Naive thymus-derived CD8-positive, alpha-beta T cell (primary cell): ENCODE measurements at regions not wholly inside any gene's neighbourhood (a gene's known extent, or its start where the extent isn't known, plus 50 kb on each side); places are given as distances from the start of the nearest gene placed in this dataset.
"Not testable (repeated sequence)": the region's sequence is repeated elsewhere in the genome, so short reads cannot be mapped to it uniquely, and the experiment has no call there.

Experiments used
- ATAC-seq, 2 donors: fragments of 150-1000 bp; cut with Tn5 transposase in 1 of 2; sonication (Bioruptor Pico), chemical (Tn5 transposase) in 1 of 2; 1 replicate in 1 of 2; 2 replicates in 1 of 2; pipeline ENCODE4 v1.10.0; 2021; ENCODE audit warnings: mild to moderate bottlenecking in 2 of 2, moderate library complexity in 2 of 2
- POLR2A ChIA-PET: fragments of 350-600 bp; sonication (Branson Sonifier 250); formaldehyde crosslinking; loops from one replicate; lab custom pipeline; 2021; ENCODE audit warnings: antibody characterized with exemption; lab: Charles Lee
- DNase-seq, 10 donors: peaks; one replicate each; pipeline versions ENCODE4 v3.0.0 to v3.0.0-alpha.2; 2020 to 2022
- H3K27ac Mint-ChIP-seq, 10 donors: one replicate each; pipeline ENCODE4 v1.8.0; 2020 to 2022; ENCODE audit warnings: mild to moderate bottlenecking in 10 of 10, mixed read lengths in 10 of 10, moderate library complexity in 4 of 10, inconsistent platforms in 1 of 10
- H3K27me3 Mint-ChIP-seq, 5 donors: one replicate each; pipeline ENCODE4 v1.8.0; 2021 to 2022; ENCODE audit warnings: mixed read lengths in 5 of 5
- H3K36me3 Mint-ChIP-seq, 3 donors: one replicate each; pipeline ENCODE4 v1.8.0; 2020 to 2022; ENCODE audit warnings: mixed read lengths in 3 of 3, mild to moderate bottlenecking in 2 of 3, inconsistent platforms in 1 of 3
- H3K4me1 Mint-ChIP-seq, 4 donors: one replicate each; pipeline ENCODE4 v1.8.0; 2021 to 2022; ENCODE audit warnings: mixed read lengths in 4 of 4
- H3K4me3 Mint-ChIP-seq, 10 donors: one replicate each; pipeline ENCODE4 v1.8.0; 2020 to 2022; ENCODE audit warnings: mild to moderate bottlenecking in 10 of 10, mixed read lengths in 10 of 10, moderate library complexity in 6 of 10, inconsistent platforms in 1 of 10
- H3K9me3 Mint-ChIP-seq, 9 donors: one replicate each; pipeline ENCODE4 v1.8.0; 2020 to 2022; ENCODE audit warnings: mixed read lengths in 9 of 9, mild to moderate bottlenecking in 3 of 9, inconsistent platforms in 1 of 9, moderate library complexity in 1 of 9

DNA sequence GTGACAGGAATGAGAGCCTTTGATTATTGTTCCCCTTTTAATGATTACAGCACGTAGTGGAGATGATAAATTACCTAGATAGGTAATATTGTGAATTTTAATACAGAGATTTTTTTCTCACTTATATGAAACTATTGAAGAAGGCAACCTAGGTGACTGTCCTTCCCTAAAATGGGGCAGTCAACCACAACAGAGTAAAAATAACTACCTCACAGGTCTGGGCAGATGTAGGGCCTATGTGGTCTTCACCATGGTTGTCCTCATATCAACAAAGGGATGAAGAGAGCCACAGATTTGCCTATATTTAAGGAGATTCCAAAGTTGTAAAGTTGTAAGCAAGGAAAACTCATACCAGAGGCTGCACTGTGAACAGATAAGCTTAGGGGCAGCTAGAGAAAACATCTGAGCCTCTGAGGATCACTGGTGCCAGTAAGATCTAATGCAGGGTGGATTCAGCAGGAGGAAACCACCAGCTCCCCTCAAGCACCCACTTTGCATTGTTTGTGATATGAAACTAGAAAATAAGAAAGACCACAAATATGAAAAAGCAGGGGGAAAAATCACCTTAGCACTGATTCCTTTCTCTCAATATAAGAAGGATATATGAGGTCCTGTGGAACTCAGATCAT is 547.9 kb upstream of the GALNTL6 start:
- Mint-ChIP-seq H3K9me3 (peaks cover 0 to 18% (median 10%) of the 10 kb centered on the region in 9 donors), H3K4me3 (no peak overlapping the region), H3K4me1 (no peaks in the 10 kb centered on the region), H3K27ac (no peak overlapping the region), H3K27me3 (no peaks in the 10 kb centered on the region), H3K36me3 (peaks cover 0 to 4% (median 0%) of the 10 kb centered on the region in 3 donors)
- POLR2A ChIA-PET: no interaction called here
- no peak for DNase-seq
- no peak for ATAC-seq

DNA sequence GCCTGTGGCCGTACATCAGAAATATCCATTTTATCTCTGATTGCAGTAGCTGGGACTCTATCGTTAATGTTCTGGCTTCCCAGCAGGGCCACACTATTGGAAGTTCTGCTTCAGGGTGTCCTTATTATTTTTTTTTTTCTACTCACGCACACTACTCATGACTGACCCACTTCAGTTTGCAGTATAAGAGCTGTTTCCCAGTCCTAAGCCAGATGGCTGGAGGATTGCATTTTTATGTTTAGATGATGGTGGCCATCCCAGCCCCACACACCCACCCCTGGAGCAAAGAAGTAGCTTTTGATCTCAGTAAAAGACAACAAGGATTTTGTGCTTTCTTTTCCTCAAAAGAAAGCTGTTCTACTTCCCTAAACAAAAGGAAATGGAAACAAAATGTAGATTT is 557.0 kb upstream of the GALNTL6 start:
- POLR2A ChIA-PET: no interaction called here
- H3K9me3 Mint-ChIP-seq: peaks cover 4 to 18% (median 11%) of the 10 kb centered on the region in 9 donors
- ATAC-seq (no peak), DNase-seq (no peak)
- H3K27me3 Mint-ChIP-seq: no peaks in the 10 kb centered on the region
- H3K36me3 Mint-ChIP-seq: peaks cover 0 to 4% (median 0%) of the 10 kb centered on the region in 3 donors
- no peak overlapping the region for H3K4me3 Mint-ChIP-seq
- H3K27ac Mint-ChIP-seq: no peak overlapping the region
- H3K4me1 Mint-ChIP-seq: no peaks in the 10 kb centered on the region

DNA sequence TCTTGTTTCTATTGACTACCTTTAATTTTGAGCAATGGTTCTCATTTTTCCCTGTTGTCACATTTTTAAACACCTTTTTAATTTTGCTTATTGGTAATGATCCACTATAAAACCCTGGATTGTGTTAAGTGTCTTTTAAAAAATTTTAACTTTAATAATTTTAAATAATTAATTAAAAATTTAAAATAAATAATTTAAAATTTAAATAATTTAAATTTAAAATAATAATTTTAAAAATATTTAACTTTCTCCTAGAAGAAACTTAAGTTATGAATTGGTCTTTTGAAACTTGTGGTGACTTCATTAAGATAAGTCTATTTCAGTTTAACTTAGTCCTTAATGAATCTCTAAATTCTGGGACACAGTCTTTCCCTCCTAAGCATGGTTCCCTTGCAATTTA is 566.3 kb upstream of the GALNTL6 start:
- Mint-ChIP-seq H3K4me1 (no peaks in the 10 kb centered on the region), H3K4me3 (no peak overlapping the region), H3K9me3 (peaks cover 2 to 34% (median 9%) of the 10 kb centered on the region in 9 donors), H3K27ac (no peak overlapping the region), H3K27me3 (no peaks in the 10 kb centered on the region), H3K36me3 (no peaks in the 10 kb centered on the region)
- DNase-seq: no peak
- no peak for ATAC-seq
- POLR2A ChIA-PET: no interaction called here

DNA sequence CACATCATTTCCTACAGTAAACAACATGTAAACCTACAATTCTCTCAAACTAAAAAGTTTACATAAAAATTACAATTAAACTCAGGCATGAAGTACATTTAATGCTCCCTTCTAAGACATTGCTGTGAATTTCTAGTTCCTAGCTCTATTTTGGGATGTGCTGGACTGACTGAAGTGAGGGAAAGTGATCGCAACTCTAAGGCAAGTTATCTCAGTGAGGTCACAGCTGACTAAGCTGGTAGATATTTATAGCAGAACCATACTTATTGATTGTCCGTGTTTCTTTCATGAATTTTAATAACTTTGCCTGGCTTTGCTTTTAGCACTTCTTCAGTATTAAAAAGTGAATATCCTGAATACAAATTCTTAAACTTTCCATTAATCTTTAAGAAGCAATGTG is 570.4 kb upstream of the GALNTL6 start:
- Mint-ChIP-seq H3K27ac (no peak overlapping the region), H3K9me3 (peaks cover 1 to 9% (median 5%) of the 10 kb centered on the region in 9 donors), H3K4me3 (no peak overlapping the region), H3K27me3 (no peaks in the 10 kb centered on the region), H3K4me1 (no peaks in the 10 kb centered on the region), H3K36me3 (no peaks in the 10 kb centered on the region)
- no peak for DNase-seq
- ATAC-seq: no peak
- POLR2A ChIA-PET: no interaction called here

DNA sequence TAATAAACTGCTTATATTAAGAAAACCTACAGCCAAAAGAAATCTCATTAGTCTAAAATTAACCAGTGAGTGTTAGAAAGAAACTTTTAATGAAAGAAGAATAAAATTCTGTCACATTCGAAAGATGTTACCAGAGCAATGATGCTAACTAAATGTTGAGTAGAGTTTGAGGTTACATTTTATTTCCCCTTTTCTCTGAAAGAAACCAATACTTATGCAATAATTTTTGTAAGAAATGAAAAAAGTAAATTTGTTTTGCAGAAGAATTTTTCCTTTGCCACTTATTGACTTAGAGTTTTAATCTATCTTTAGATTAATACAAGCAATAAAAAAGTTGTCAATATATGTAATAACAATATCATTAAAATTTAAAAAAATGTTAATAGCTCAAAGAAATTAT is 574.0 kb upstream of the GALNTL6 start:
- POLR2A ChIA-PET: no interaction called here
- H3K4me3 Mint-ChIP-seq: no peak overlapping the region
- DNase-seq: no peak
- H3K27me3 Mint-ChIP-seq: no peaks in the 10 kb centered on the region
- no peak for ATAC-seq
- H3K36me3 Mint-ChIP-seq: no peaks in the 10 kb centered on the region
- H3K4me1 Mint-ChIP-seq: no peaks in the 10 kb centered on the region
- no peak overlapping the region for H3K27ac Mint-ChIP-seq
- peaks cover 0 to 8% (median 4%) of the 10 kb centered on the region in 9 donors for H3K9me3 Mint-ChIP-seq

DNA sequence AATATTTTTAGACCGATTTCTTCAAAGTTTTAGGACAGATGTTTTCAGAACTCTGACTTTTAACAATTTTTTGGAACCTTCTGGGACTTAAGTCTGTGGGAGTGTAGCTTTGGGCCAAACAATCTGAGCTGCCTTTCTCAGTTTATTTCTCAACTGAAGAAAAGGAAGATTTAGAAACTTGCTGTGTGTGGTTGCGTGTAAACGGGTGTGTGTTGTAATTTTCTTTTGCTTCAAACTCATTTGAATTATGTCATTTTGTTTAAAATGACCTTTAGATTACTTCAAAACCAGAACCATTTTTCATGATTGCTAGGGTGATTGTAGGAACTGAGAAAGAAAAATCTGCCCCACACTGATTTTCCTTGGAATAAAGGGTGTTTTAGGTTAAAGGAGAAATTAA is 577.7 kb upstream of the GALNTL6 start:
- Mint-ChIP-seq H3K27me3 (no peaks in the 10 kb centered on the region), H3K36me3 (no peaks in the 10 kb centered on the region), H3K4me3 (no peak overlapping the region), H3K4me1 (no peaks in the 10 kb centered on the region), H3K27ac (no peak overlapping the region), H3K9me3 (peaks cover 0 to 8% (median 2%) of the 10 kb centered on the region in 9 donors)
- ATAC-seq: no peak
- POLR2A ChIA-PET: no interaction called here
- no peak for DNase-seq

DNA sequence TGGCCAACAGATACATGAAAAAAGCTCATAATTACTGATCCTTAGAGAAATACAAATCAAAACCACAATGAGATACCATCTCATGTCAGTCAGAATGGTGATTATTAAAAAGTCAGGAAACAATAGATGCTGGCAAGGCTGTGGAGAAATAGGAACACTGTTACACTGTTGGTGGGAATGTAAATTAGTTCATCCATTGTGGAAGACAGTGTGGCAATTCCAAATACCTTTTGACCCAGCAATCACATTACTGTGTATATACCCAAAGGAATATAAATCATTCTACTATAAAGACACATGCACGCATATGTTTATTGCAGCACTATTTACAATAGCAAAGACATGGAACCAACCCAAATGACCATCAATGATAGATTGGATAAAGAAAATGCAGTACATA is 583.9 kb upstream of the GALNTL6 start:
- H3K4me3 Mint-ChIP-seq, H3K27me3 Mint-ChIP-seq, H3K36me3 Mint-ChIP-seq, H3K4me1 Mint-ChIP-seq, ATAC-seq, H3K27ac Mint-ChIP-seq, POLR2A ChIA-PET, H3K9me3 Mint-ChIP-seq, DNase-seq: not testable (repeated sequence)

DNA sequence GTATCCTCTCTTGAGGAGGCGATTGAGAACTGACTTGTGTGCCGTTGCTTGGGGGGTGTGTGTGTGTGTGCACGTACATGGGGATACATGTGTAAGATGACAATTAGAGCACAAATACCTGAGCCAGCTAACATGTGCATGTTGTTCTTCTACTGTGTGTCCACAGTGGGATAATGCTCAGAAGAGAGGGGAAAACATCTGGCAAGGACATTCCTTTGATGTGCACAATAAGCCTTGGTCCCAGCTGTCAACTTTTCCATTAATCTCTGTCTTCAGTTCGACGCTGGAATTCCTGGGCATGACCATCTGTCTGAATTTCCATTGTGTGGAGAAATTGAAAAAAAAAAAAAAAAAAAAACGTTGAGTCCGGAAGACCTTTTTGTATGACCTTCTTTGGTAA is 592.0 kb upstream of the GALNTL6 start:
- H3K9me3 Mint-ChIP-seq: peaks cover 0 to 19% (median 3%) of the 10 kb centered on the region in 9 donors
- POLR2A ChIA-PET: no interaction called here
- H3K36me3 Mint-ChIP-seq: no peaks in the 10 kb centered on the region
- no peak for ATAC-seq
- no peaks in the 10 kb centered on the region for H3K4me1 Mint-ChIP-seq
- no peak for DNase-seq
- no peak overlapping the region for H3K27ac Mint-ChIP-seq
- H3K4me3 Mint-ChIP-seq: no peak overlapping the region
- no peaks in the 10 kb centered on the region for H3K27me3 Mint-ChIP-seq

DNA sequence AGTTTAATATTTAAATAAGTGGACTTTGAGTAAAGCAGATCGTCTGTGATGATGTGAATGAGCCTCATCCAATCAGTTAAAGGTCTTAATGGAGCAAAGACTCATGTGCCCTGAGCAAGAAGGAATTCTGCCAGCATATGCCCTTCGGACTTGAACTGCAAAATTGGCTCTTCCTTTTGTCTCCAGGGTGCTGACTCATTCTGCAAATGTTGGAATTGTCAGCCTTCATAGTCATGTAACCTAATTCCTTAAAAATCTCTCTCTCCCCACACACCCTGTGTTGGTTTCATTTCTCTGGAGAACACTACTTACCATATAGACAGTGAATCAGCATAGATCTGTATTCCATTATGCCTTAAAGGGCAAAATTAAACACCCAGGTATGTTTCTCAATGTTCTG is 609.8 kb upstream of the GALNTL6 start:
- H3K4me1 Mint-ChIP-seq: no peaks in the 10 kb centered on the region
- ATAC-seq (no peak), DNase-seq (no peak)
- H3K4me3 Mint-ChIP-seq: no peak overlapping the region
- POLR2A ChIA-PET: no interaction called here
- H3K27ac Mint-ChIP-seq: no peak overlapping the region
- H3K9me3 Mint-ChIP-seq: peaks cover 0 to 12% (median 4%) of the 10 kb centered on the region in 9 donors
- H3K36me3 Mint-ChIP-seq: no peaks in the 10 kb centered on the region
- no peaks in the 10 kb centered on the region for H3K27me3 Mint-ChIP-seq

DNA sequence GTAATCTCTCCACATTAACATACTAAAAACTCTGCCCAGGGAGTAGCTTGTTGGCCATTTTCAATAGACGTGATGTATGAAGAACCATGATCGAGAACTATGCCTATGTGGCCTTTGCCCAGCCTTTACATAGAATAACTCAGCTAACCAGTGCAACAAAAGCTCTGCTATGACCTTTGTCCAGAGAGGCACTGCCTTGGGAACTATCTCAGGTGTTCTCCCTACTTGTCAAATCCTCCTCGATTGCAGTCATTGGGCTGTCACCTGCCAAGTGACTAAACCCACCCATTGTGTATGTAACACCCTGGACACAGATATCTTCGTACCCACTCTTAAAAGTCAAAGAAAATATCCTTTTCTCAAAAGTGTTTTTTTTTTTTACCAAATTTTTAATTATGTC is 610.3 kb upstream of the GALNTL6 start:
- DNase-seq: no peak
- POLR2A ChIA-PET: no interaction called here
- H3K36me3 Mint-ChIP-seq: no peaks in the 10 kb centered on the region
- no peak for ATAC-seq
- no peak overlapping the region for H3K27ac Mint-ChIP-seq
- no peaks in the 10 kb centered on the region for H3K27me3 Mint-ChIP-seq
- no peaks in the 10 kb centered on the region for H3K4me1 Mint-ChIP-seq
- H3K4me3 Mint-ChIP-seq: no peak overlapping the region
- H3K9me3 Mint-ChIP-seq: peaks cover 0 to 12% (median 4%) of the 10 kb centered on the region in 9 donors

DNA sequence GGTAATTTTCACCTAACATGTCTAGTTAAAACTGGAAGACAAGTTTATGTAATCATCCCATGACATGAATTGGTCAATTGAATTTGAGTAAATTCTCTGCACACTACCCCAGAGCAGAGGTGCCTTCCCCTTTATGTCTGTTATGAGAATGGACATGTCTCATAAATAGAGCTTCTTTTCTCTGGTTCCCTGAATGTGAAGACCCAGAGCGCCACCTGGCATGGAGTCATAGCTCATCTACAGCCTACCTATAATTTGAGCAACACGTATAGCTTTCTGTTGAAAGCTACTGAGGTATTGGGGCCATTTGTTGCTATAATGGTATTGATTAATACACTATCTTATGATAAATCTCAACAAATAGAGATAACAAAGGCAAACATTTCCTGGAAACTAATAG is 626.5 kb upstream of the GALNTL6 start:
- no peak overlapping the region for H3K4me3 Mint-ChIP-seq
- POLR2A ChIA-PET: no interaction called here
- no peak overlapping the region for H3K27ac Mint-ChIP-seq
- no peaks in the 10 kb centered on the region for H3K36me3 Mint-ChIP-seq
- ATAC-seq (no peak), DNase-seq (no peak)
- H3K9me3 Mint-ChIP-seq: peaks cover 0 to 10% (median 2%) of the 10 kb centered on the region in 9 donors
- no peaks in the 10 kb centered on the region for H3K27me3 Mint-ChIP-seq
- H3K4me1 Mint-ChIP-seq: no peaks in the 10 kb centered on the region

DNA sequence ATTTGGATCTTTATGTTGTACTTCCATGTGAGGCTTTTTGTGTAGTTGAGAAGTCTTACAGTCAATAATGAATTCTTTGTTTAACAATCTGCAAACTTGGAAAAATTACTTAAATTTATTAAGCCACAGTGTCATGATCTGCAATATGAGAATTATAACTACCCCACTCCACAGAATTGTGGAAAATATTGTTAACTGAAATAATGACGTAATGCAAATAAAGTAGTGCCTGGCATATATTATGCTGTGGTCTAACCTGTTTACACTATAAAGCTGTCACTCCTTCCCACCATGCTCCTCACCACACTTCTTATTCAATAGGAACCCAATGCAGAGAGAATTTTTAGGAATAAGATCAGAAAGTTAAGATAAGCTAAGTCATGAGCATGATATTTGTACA is 632.1 kb upstream of the GALNTL6 start:
- H3K27ac Mint-ChIP-seq: no peak overlapping the region
- H3K4me3 Mint-ChIP-seq: no peak overlapping the region
- H3K36me3 Mint-ChIP-seq: no peaks in the 10 kb centered on the region
- no peaks in the 10 kb centered on the region for H3K4me1 Mint-ChIP-seq
- H3K9me3 Mint-ChIP-seq: peaks cover 0 to 18% (median 0%) of the 10 kb centered on the region in 9 donors
- POLR2A ChIA-PET: no interaction called here
- no peak for DNase-seq
- ATAC-seq: no peak
- H3K27me3 Mint-ChIP-seq: no peaks in the 10 kb centered on the region

DNA sequence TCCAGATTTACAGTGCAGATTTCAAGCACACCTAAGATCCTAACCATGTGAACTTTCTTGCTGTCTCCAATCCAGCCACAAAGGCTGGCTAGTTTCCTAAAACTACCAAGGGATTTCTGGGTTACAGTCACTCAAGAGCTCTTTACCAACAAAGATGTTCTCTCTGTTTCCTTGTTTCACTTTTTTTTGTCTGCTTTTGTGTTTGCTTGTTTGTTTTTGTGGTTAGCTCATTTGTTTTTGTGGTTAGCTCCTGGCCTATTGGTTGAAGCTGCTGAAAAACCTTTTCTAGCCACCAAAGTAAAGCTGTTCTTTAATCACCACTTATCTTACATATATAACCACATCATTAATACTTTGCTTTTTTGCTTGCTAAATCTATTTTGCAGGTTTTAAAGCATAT is 642.5 kb upstream of the GALNTL6 start:
- POLR2A ChIA-PET: no interaction called here
- no peak for ATAC-seq
- peaks cover 0 to 10% (median 0%) of the 10 kb centered on the region in 3 donors for H3K36me3 Mint-ChIP-seq
- no peaks in the 10 kb centered on the region for H3K4me1 Mint-ChIP-seq
- no peak overlapping the region for H3K4me3 Mint-ChIP-seq
- peaks cover 6 to 37% (median 17%) of the 10 kb centered on the region in 9 donors for H3K9me3 Mint-ChIP-seq
- no peak overlapping the region for H3K27ac Mint-ChIP-seq
- H3K27me3 Mint-ChIP-seq: no peaks in the 10 kb centered on the region
- DNase-seq: no peak

DNA sequence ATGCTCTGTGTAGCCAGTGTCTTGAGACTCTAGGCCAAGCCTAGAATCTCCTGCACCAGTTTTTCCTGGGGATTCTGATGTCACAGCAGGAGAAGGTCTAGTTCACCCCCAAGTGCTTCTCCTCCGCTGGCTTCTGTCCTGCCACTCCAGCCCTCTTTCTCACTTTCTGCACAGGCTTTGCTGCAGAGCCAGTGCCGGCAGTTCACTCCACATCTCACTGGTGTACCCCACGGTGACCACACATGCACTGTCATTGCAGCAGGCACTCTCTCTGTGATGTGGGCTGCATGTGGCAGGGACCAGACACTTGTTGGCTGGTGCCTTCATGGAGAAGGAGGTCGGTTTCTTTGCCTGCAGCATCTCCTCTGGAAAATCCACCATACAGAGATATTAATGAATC is 643.8 kb upstream of the GALNTL6 start:
- H3K9me3 Mint-ChIP-seq: peaks cover 6 to 37% (median 17%) of the 10 kb centered on the region in 9 donors
- no peak overlapping the region for H3K4me3 Mint-ChIP-seq
- DNase-seq (no peak), ATAC-seq (no peak)
- H3K4me1 Mint-ChIP-seq: no peaks in the 10 kb centered on the region
- H3K36me3 Mint-ChIP-seq: peaks cover 0 to 10% (median 0%) of the 10 kb centered on the region in 3 donors
- no peak overlapping the region for H3K27ac Mint-ChIP-seq
- no peaks in the 10 kb centered on the region for H3K27me3 Mint-ChIP-seq
- POLR2A ChIA-PET: no interaction called here
